ENCODE measurements at regions not wholly inside any gene's neighbourhood (a gene's known extent, or its start where the extent isn't known, plus 50 kb on each side); places are given as distances from the start of the nearest gene placed in this dataset.

DNA sequence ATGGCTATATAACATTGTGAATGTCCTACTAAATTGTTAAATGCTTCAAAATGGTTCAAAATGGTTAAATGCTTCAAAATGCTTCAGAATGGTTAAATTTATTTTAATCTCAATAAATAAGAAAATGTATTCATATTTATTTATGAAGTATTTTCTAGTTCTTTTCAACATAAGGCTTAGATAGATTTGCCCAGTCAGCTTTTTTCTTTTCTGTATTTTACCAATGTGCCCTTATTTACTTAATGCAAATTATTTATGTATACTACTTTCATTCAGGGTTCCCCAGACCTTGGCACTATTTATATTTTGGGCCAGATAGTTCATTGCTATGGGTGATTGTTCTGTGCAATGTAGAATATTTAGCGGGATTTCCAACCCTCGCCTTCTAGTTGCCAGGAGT, 546.7 kb downstream of the RIT2 start:
- H3K36me3 Mint-ChIP-seq (ENCODE audit: insufficient read depth in 1 of 3, low read depth in 3 of 3): no peaks in the 10 kb centered on the region
- H3K23ac ChIP-seq (ENCODE audit: insufficient read length, low read depth, low read length): no peak overlapping the region

More for the DNA sequence above, 546.7 kb downstream of the RIT2 start:
- H3K9ac ChIP-seq (ENCODE audit: extremely low read depth, insufficient read length, low read length): no peak overlapping the region
- H3T11ph ChIP-seq (ENCODE audit: low read length): no peak overlapping the region
- H3K79me1 ChIP-seq (ENCODE audit: insufficient read depth, low read depth, low read length, poor library complexity, severe bottlenecking): no peaks in the 10 kb centered on the region
- H2AK5ac ChIP-seq (ENCODE audit: insufficient read length, low read length): no peak overlapping the region
- no CpG with 5 or more reads among the region's 2 CpGs for WGBS (ENCODE audit: extremely low coverage, insufficient read length, low lambda C conversion rate)
- H3K27ac ChIP-seq (ENCODE audit: insufficient read length, low read depth, low read length): no peak overlapping the region
- no peaks in the 10 kb centered on the region for H3K9me3 ChIP-seq (ENCODE audit: control insufficient read depth, low read depth, low read length)
- H4K91ac ChIP-seq (ENCODE audit: insufficient read length, low read depth, low read length): no peak overlapping the region
- H2BK120ac ChIP-seq (ENCODE audit: low read depth, low read length, poor library complexity, severe bottlenecking): no peak overlapping the region
- DNase-seq: no peak
- H3K4me2 ChIP-seq (ENCODE audit: insufficient read depth, insufficient read length, low read length): no peak overlapping the region
- no peak overlapping the region for H3K18ac ChIP-seq (ENCODE audit: insufficient read length, low read depth, low read length)
- H3K56ac ChIP-seq (ENCODE audit: insufficient read length, low read depth, low read length): no peak overlapping the region
- Mint-ChIP-seq H3K27me3 (ENCODE audit: low read depth) (no peaks in the 10 kb centered on the region), H3K27ac (no peak overlapping the region), H3K4me3 (no peak overlapping the region), H3K9me3 (peaks cover 0 to 3% of the 10 kb centered on the region in 2 experiments; a peak in 1 of 5 replicates), H3K4me1 (peaks cover 5 to 6% of the 10 kb centered on the region in 2 experiments; a peak in 3 of 4 replicates)
- H4K20me1 ChIP-seq (ENCODE audit: control insufficient read depth, insufficient read depth, insufficient read length): no peaks in the 10 kb centered on the region
- H3K23me2 ChIP-seq (ENCODE audit: insufficient read length, low read depth, low read length, poor library complexity, severe bottlenecking): no peaks in the 10 kb centered on the region
- no peaks in the 10 kb centered on the region for H3K27me3 ChIP-seq (ENCODE audit: insufficient read depth, low read length)
- H2AFZ ChIP-seq (ENCODE audit: low read length): no peak overlapping the region
- no peak overlapping the region for H2BK15ac ChIP-seq (ENCODE audit: low read depth, low read length)
- H3K4me1 ChIP-seq (ENCODE audit: insufficient read depth, low read length): no peaks in the 10 kb centered on the region
- H2BK5ac ChIP-seq (ENCODE audit: insufficient read length, low read length): no peak overlapping the region
- H3K79me2 ChIP-seq (ENCODE audit: insufficient read depth, low read length): no peaks in the 10 kb centered on the region
- H2BK20ac ChIP-seq (ENCODE audit: low read depth, low read length, poor library complexity, severe bottlenecking): no peak overlapping the region
- TF ChIP-seq, protein P1, sequence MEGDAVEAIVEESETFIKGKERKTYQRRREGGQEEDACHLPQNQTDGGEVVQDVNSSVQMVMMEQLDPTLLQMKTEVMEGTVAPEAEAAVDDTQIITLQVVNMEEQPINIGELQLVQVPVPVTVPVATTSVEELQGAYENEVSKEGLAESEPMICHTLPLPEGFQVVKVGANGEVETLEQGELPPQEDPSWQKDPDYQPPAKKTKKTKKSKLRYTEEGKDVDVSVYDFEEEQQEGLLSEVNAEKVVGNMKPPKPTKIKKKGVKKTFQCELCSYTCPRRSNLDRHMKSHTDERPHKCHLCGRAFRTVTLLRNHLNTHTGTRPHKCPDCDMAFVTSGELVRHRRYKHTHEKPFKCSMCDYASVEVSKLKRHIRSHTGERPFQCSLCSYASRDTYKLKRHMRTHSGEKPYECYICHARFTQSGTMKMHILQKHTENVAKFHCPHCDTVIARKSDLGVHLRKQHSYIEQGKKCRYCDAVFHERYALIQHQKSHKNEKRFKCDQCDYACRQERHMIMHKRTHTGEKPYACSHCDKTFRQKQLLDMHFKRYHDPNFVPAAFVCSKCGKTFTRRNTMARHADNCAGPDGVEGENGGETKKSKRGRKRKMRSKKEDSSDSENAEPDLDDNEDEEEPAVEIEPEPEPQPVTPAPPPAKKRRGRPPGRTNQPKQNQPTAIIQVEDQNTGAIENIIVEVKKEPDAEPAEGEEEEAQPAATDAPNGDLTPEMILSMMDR (conservative IDR thresholded peaks at IDR 0.05): no peak
- H2BK12ac ChIP-seq (ENCODE audit: insufficient read length, low read depth, low read length): no peak overlapping the region
- H4K8ac ChIP-seq (replicated peaks; ENCODE audit: insufficient read length, low read depth, low read length): no peak overlapping the region
- H3K14ac ChIP-seq (ENCODE audit: insufficient read depth, low read length): no peak overlapping the region
- H3K4ac ChIP-seq (ENCODE audit: low read depth, low read length): no peak overlapping the region
- H4K5ac ChIP-seq (ENCODE audit: insufficient read length, low read depth, low read length): no peak overlapping the region
